HG02763 (cell line): ENCODE measurements at regions not wholly inside any gene's neighbourhood (a gene's known extent, or its start where the extent isn't known, plus 50 kb on each side); places are given as distances from the start of the nearest gene placed in this dataset.

ENCODE experiments used
- ATAC-seq: cut with Tn5 transposase; IDR thresholded peaks from one replicate; pipeline ENCODE4 v1.9.1; 2021; ENCODE audit warnings: mild to moderate bottlenecking, moderate library complexity; ENCODE audit not compliant: unreplicated experiment

- no peak for ATAC-seq
Measured at GRCh38 chr6:62480544-62480943, 194.5 kb upstream of the KHDRBS2 start.

GRCh38 chr6:62479697-62480220, 193.7 kb upstream of the KHDRBS2 start:
- no peak for ATAC-seq

GRCh38 chr6:62474793-62475192, 188.8 kb upstream of the KHDRBS2 start:
- ATAC-seq: no peak

- ATAC-seq: no peak
Measured at GRCh38 chr6:62466607-62467006, 180.6 kb upstream of the KHDRBS2 start.

GRCh38 chr6:62465206-62465605, 179.2 kb upstream of the KHDRBS2 start:
- no peak for ATAC-seq

GRCh38 chr6:62452586-62452985, 166.6 kb upstream of the KHDRBS2 start:
- ATAC-seq: no peak

GRCh38 chr6:62446647-62447316, 160.8 kb upstream of the KHDRBS2 start:
- ATAC-seq: no peak

GRCh38 chr6:62445521-62445920, 159.5 kb upstream of the KHDRBS2 start:
- no peak for ATAC-seq

- ATAC-seq: no peak
Measured at GRCh38 chr6:62441182-62441581, 155.2 kb upstream of the KHDRBS2 start.

GRCh38 chr6:62429781-62430180, 143.8 kb upstream of the KHDRBS2 start:
- no peak for ATAC-seq

GRCh38 chr6:62400521-62401259, 114.7 kb upstream of the KHDRBS2 start:
- no peak for ATAC-seq

GRCh38 chr6:62393608-62394007, 107.6 kb upstream of the KHDRBS2 start:
- no peak for ATAC-seq

GRCh38 chr6:62392291-62392690, 106.3 kb upstream of the KHDRBS2 start:
- ATAC-seq: no peak

GRCh38 chr6:62391358-62391757, 105.3 kb upstream of the KHDRBS2 start:
- ATAC-seq: no peak

- ATAC-seq: no peak
Measured at GRCh38 chr6:62390401-62390800, 104.4 kb upstream of the KHDRBS2 start.

GRCh38 chr6:62371453-62372210, 85.6 kb upstream of the KHDRBS2 start:
- no peak for ATAC-seq

GRCh38 chr6:62367601-62368000, 81.6 kb upstream of the KHDRBS2 start:
- peak; percentile 98 for ATAC-seq

- no peak for ATAC-seq
Measured at GRCh38 chr6:62362097-62362496, 76.1 kb upstream of the KHDRBS2 start.

GRCh38 chr6:62357835-62358234, 71.8 kb upstream of the KHDRBS2 start:
- ATAC-seq: no peak

GRCh38 chr6:62354261-62354660, 68.2 kb upstream of the KHDRBS2 start:
- no peak for ATAC-seq

GRCh38 chr6:62345962-62346689, 60.1 kb upstream of the KHDRBS2 start:
- ATAC-seq: no peak
